ENCODE measurements at regions not wholly inside any gene's neighbourhood (a gene's known extent, or its start where the extent isn't known, plus 50 kb on each side); places are given as distances from the start of the nearest gene placed in this dataset.

DNA sequence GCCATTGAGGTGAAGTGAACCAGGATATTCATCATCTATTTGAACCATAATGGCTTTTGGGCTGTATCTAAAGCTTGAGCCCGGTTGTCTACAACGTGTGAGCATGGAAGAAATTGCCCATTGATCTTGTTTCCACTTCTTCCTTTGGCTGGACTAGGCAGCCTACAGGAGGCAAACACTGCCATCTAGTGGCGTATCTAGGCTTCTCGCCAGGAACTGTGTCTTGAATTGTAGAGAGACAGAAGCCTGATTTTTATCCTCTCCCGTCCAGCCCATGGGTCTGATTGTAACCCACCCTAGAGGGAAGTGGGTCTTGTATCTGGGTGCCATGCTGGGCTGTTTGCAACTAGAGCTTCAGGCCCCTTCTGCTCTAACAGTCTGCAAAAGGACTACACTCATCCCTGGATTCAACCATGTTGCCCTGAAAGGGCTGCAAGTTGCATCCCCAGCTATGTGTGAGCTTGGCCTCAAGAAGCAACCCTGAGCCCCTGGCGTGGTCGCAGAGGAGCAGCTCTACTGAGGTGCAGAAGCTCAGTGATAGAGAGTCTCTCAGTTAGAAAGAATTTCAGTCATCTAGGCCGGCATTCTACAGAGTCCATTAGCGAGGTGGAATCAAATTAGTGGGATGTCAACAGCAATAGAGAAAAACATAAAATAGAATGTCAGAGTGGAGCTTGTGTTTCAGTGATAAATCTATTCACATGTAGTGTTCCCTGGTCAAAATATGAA is 170.2 kb upstream of the UMPS start:
- H3K36me3 Mint-ChIP-seq, result no peaks in the 10 kb centered on the region
- ATAC-seq (peak; percentile 65 to 85 (median 72)), DNase-seq (peak; percentile 31 to 75)
- H3K27ac Mint-ChIP-seq, result no peak overlapping the region
- H3K4me1 ChIP-seq (ENCODE audit: control insufficient read depth, insufficient read depth, low read length), result no peaks in the 10 kb centered on the region
- intact Hi-C loops (cut with micrococcal nuclease), result loop anchor here (10.0 kb wide), 2 partner anchors 205 to 345 kb away; no protein-coding TSS in a partner anchor
- peaks cover 10% of the 10 kb centered on the region for H3K27me3 ChIP-seq (ENCODE audit: control insufficient read depth, insufficient read depth, low read length)
- H3K4me1 Mint-ChIP-seq, result peaks cover 0 to 5% of the 10 kb centered on the region in 2 donors
- 30% methylated on average over 9 of the region's 9 CpGs for WGBS (ENCODE audit: insufficient coverage)
- H3K27me3 Mint-ChIP-seq (ENCODE audit: low read depth in 2 of 2), result peaks cover 41 to 69% of the 10 kb centered on the region in 2 donors
- H3K4me3 Mint-ChIP-seq, result no peak overlapping the region
- no peak overlapping the region for H3K27ac ChIP-seq (ENCODE audit: low read length)
- no peaks in the 10 kb centered on the region for H3K36me3 ChIP-seq (ENCODE audit: control insufficient read depth, insufficient read depth, low read length)
- TF ChIP-seq, protein P1, sequence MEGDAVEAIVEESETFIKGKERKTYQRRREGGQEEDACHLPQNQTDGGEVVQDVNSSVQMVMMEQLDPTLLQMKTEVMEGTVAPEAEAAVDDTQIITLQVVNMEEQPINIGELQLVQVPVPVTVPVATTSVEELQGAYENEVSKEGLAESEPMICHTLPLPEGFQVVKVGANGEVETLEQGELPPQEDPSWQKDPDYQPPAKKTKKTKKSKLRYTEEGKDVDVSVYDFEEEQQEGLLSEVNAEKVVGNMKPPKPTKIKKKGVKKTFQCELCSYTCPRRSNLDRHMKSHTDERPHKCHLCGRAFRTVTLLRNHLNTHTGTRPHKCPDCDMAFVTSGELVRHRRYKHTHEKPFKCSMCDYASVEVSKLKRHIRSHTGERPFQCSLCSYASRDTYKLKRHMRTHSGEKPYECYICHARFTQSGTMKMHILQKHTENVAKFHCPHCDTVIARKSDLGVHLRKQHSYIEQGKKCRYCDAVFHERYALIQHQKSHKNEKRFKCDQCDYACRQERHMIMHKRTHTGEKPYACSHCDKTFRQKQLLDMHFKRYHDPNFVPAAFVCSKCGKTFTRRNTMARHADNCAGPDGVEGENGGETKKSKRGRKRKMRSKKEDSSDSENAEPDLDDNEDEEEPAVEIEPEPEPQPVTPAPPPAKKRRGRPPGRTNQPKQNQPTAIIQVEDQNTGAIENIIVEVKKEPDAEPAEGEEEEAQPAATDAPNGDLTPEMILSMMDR (IDR thresholded peaks at IDR 0.05), result peak; percentile 87
- no peaks in the 10 kb centered on the region for H3K9me3 ChIP-seq (ENCODE audit: control insufficient read depth, insufficient read depth, low read length)
- H3K4me3 ChIP-seq (ENCODE audit: low read length), result no peak overlapping the region
- H3K9me3 Mint-ChIP-seq, result no peaks in the 10 kb centered on the region

DNA sequence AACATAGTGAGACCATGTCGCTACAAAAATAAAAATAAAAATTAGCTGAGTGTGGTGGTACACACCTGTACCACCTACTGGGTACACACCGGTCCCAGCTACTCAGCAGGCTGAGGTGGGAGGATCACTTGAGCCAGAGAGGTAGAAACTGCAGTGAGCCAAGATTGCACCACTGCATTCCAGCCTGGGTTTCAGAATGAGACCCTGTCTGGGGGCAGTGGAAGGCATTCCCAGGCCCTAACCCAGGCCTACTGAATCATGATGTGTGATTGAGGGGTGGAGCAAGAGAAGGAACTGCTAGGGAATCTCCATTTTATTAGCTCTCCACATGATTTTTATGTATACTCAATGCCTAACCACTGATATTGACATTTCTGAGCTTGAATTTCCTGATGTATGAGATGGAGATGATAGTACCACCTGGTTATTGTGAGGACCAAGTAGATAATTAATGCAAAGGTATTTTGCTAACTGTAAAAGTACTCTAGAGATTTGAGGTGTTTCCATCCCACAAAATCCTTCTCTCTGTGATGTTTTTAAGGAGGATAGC is 169.5 kb upstream of the UMPS start:
- Mint-ChIP-seq H3K27me3 (ENCODE audit: low read depth in 2 of 2) (peaks cover 36 to 61% of the 10 kb centered on the region in 2 donors), H3K27ac (no peak overlapping the region), H3K9me3 (no peaks in the 10 kb centered on the region), H3K4me3 (no peak overlapping the region), H3K36me3 (no peaks in the 10 kb centered on the region), H3K4me1 (peaks cover 0 to 7% of the 10 kb centered on the region in 2 donors)
- Histone ChIP-seq H3K9me3 (ENCODE audit: control insufficient read depth, insufficient read depth, low read length) (no peaks in the 10 kb centered on the region), H3K36me3 (ENCODE audit: control insufficient read depth, insufficient read depth, low read length) (no peaks in the 10 kb centered on the region), H3K27ac (ENCODE audit: low read length) (no peak overlapping the region), H3K4me3 (ENCODE audit: low read length) (no peak overlapping the region), H3K4me1 (ENCODE audit: control insufficient read depth, insufficient read depth, low read length) (no peaks in the 10 kb centered on the region), H3K27me3 (ENCODE audit: control insufficient read depth, insufficient read depth, low read length) (peaks cover 6% of the 10 kb centered on the region)
- TF ChIP-seq, protein P1 (IDR thresholded peaks at IDR 0.05), result no peak
- intact Hi-C loops (cut with micrococcal nuclease), result loop anchor here (10.0 kb wide), 1 partner anchor 344 kb away; no protein-coding TSS in a partner anchor
- ATAC-seq (no peak), DNase-seq (no peak)
- 92% methylated on average over 2 of the region's 2 CpGs for WGBS (ENCODE audit: insufficient coverage)

DNA sequence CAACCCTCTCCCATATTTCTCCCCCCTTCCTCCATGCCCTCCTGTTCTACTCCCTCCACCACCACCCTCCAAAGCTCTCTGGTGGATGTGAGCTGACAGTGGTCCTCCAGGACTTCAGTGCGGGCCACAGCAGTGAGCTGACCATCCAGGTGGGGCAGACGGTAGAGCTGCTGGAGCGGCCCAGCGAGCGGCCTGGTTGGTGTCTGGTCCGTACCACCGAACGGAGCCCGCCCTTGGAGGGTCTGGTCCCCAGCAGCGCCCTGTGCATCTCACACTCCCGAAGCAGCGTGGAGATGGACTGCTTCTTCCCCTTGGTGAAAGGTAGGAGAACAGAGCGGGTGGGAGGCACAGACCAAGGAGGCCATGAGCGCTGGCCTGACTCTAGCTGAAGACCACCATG is 167.5 kb upstream of the UMPS start:
- Mint-ChIP-seq H3K27ac (no peak overlapping the region), H3K36me3 (no peaks in the 10 kb centered on the region), H3K27me3 (ENCODE audit: low read depth in 2 of 2) (peaks cover 24 to 41% of the 10 kb centered on the region in 2 donors), H3K9me3 (no peaks in the 10 kb centered on the region), H3K4me1 (peaks cover 0 to 7% of the 10 kb centered on the region in 2 donors), H3K4me3 (no peak overlapping the region)
- ATAC-seq (no peak), DNase-seq (no peak)
- intact Hi-C loops (cut with micrococcal nuclease), result loop anchor here (10.0 kb wide), 1 partner anchor 342 kb away; no protein-coding TSS in a partner anchor
- Histone ChIP-seq H3K9me3 (ENCODE audit: control insufficient read depth, insufficient read depth, low read length) (no peaks in the 10 kb centered on the region), H3K4me3 (ENCODE audit: low read length) (no peak overlapping the region), H3K27me3 (ENCODE audit: control insufficient read depth, insufficient read depth, low read length) (peaks cover 6% of the 10 kb centered on the region), H3K36me3 (ENCODE audit: control insufficient read depth, insufficient read depth, low read length) (no peaks in the 10 kb centered on the region), H3K27ac (ENCODE audit: low read length) (no peak overlapping the region), H3K4me1 (ENCODE audit: control insufficient read depth, insufficient read depth, low read length) (no peaks in the 10 kb centered on the region)
- WGBS (ENCODE audit: insufficient coverage), result 94% methylated on average over 14 of the region's 14 CpGs
- TF ChIP-seq, protein P1 (IDR thresholded peaks at IDR 0.05), result no peak

Data from natural killer cell (primary cell).